NB4 (cell line): ENCODE measurements at regions not wholly inside any gene's neighbourhood (a gene's known extent, or its start where the extent isn't known, plus 50 kb on each side); places are given as distances from the start of the nearest gene placed in this dataset.

Experiments
- MYC ChIP-seq: IDR thresholded peaks from 2 replicates; pipeline ENCODE4 v1.6.1; 2011; ENCODE audit warnings: low read depth, low read length
- POLR2A ChIP-seq: IDR thresholded peaks from 2 replicates; pipeline ENCODE4 v1.6.1; 2011; ENCODE audit warnings: mild to moderate bottlenecking; ENCODE audit not compliant: insufficient read length; ENCODE audit errors: extremely low read depth
- TF ChIP-seq, protein P1 (sequence below): IDR thresholded peaks from one replicate; pipeline ENCODE4 v1.5.1; 2012; ENCODE audit warnings: low read depth, low read length
- TF ChIP-seq, protein P2 (sequence below): IDR thresholded peaks from 2 replicates; pipeline ENCODE4 v1.6.1; 2011; ENCODE audit warnings: low read depth, low read length

DNA sequence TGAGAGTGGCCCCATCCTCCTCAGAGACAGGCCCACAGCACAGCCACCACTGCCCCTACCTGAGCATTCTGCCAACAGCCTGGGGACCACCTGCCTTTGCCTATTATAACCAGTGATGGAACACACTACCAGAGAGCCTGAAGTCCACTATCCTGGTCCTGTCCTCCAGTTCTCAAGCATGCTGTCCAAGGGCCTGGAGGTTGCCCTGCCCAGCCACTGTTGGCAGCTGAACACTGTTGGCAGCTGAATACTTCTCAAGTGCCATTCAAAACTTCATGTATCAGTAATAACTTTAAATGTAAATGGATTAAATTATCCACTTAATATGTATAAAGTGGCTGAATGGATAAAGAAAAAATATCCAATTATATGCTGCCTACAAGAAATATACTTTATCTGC lies 194.3 kb upstream of the JADE1 start:
- TF ChIP-seq, protein P1, sequence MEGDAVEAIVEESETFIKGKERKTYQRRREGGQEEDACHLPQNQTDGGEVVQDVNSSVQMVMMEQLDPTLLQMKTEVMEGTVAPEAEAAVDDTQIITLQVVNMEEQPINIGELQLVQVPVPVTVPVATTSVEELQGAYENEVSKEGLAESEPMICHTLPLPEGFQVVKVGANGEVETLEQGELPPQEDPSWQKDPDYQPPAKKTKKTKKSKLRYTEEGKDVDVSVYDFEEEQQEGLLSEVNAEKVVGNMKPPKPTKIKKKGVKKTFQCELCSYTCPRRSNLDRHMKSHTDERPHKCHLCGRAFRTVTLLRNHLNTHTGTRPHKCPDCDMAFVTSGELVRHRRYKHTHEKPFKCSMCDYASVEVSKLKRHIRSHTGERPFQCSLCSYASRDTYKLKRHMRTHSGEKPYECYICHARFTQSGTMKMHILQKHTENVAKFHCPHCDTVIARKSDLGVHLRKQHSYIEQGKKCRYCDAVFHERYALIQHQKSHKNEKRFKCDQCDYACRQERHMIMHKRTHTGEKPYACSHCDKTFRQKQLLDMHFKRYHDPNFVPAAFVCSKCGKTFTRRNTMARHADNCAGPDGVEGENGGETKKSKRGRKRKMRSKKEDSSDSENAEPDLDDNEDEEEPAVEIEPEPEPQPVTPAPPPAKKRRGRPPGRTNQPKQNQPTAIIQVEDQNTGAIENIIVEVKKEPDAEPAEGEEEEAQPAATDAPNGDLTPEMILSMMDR: no peak
- TF ChIP-seq POLR2A (no peak), MYC (no peak)
- TF ChIP-seq, protein P2, sequence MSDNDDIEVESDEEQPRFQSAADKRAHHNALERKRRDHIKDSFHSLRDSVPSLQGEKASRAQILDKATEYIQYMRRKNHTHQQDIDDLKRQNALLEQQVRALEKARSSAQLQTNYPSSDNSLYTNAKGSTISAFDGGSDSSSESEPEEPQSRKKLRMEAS: no peak
